Kidney glomerular epithelial cell (primary cell): ENCODE measurements at regions not wholly inside any gene's neighbourhood (a gene's known extent, or its start where the extent isn't known, plus 50 kb on each side); places are given as distances from the start of the nearest gene placed in this dataset.

ENCODE experiments used
- DNase-seq: peaks from one replicate; lab custom pipeline; 2025; lab: John Stamatoyannopoulos, UW

DNA sequence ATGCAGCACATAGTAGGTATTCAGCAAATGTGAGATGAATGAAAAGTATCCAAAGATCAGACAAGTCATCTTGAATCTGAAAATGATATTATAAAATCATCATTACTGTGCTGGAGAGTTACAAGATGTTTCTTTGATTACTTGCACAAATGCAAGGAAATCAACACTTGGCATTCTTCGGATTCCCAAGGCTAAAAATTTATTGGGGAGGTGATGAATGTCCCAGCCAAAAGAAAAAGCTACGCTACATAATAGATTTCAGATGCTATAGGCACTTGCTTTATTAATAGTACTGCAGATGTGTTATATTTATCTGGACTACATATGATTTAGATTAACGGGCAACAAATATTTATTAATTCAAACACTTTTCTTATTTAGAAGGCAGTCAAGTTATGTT, 286.7 kb upstream of the TENM3 start:
- DNase-seq = peak; percentile 52

- peak; percentile 93 for DNase-seq
Measured at GRCh38 chr4:181957088-181957487, 286.1 kb upstream of the TENM3 start.

DNA sequence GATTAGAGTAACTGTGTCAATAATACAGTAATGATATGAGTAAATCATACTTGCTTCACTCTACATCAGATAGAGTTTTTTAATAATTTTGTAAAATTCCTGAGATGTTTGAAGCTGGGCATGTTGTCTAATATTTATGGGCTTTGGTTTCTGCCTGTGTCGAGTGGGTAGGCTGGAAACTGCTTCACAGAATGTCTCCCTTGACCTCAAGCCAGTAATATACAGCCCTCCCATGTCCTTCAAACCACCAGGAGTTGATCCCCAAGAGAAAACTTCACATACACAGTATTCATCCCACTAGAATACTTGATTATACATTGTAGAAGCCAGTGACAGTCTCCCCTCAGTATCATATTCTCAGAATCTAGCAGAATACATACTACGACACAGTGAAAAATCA, 284.8 kb upstream of the TENM3 start:
- peak; percentile 41 for DNase-seq

GRCh38 chr4:181959121-181959520, 284.1 kb upstream of the TENM3 start:
- DNase-seq = peak; percentile 97

DNA sequence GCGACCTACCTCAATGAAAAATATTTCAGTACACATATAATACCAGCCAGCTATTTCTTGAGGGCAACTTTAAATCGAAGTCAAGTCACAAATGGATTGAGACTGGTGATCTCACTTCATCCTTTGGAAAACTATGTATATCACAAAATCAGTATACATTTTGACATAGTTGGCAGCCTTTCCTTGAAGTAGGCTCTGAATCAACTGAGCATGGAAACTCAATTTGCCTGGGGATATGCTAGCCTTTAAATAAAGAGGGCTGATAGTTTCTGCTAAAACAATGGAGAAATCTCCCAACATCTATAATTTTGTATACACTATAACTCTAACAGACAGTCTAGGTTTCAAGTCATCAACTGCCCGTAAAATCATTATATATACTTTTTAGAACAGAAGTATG, 282.8 kb upstream of the TENM3 start:
- DNase-seq = no peak

DNA sequence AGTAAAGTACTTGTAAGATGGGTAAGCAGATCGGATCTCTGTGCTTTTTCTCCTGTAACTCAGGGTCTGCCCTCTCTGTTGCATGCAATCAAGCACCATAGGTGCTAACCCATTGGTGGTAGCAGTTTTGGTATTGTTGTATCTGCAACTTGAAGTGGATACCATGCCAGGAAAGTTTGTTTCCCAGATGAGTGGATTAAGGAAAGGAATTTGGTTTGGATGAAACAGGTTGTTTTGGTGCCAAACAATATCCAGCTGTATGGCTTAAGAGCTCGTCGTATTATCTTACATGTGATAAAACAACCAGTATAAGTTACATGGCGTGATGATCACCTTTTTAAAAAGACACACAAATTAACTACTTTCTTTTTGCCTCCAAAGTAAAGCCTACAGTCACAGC, 280.9 kb upstream of the TENM3 start:
- no peak for DNase-seq

- no peak for DNase-seq
Measured at GRCh38 chr4:181964731-181965130, 278.5 kb upstream of the TENM3 start.

DNA sequence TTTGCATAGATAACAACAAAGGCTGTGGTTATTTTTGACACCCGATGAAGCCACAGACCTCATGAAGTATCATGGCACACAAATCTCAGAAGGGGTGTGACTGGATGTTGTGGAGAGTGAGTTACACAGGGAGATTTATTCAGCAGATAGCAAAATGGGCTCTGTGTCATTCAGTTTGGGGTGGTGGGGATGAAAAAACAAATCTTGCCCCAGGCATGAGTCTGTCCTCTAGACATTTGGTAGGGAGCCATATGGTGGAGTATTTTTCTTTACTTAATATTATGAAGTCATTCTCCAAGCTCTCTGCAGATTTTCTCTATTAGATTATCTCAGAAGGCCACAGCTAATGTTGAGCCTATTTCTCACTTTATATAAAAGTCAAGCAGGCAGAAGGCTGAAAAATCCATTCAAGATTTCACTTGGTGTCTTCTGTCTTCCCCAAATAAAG, 277.1 kb upstream of the TENM3 start:
- DNase-seq = no peak

- DNase-seq = no peak
Measured at GRCh38 chr4:181967401-181967800, 275.8 kb upstream of the TENM3 start.

GRCh38 chr4:181968371-181968770, 274.8 kb upstream of the TENM3 start:
- no peak for DNase-seq

DNA sequence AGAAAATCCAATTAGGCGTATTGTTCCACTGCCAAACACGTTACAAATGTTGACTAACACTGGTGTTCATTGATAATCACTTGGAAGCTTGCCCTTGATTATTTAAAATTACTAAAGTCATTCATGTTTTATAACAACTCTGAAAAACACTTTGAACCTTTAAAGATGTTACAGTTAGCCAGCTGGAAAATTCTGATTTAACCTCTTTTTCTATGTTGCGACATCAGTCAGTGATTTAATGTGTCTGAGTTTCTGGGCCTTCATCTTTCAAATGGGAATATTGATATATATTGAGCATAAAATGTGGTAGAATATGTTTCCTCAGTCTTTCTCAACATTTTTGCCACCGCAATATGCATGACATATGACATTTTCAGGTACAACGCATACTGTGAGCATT, 274.1 kb upstream of the TENM3 start:
- DNase-seq = no peak

- DNase-seq = no peak
Measured at GRCh38 chr4:181970366-181970765, 272.8 kb upstream of the TENM3 start.

GRCh38 chr4:181971411-181971810, 271.8 kb upstream of the TENM3 start:
- DNase-seq = peak; percentile 75

DNA sequence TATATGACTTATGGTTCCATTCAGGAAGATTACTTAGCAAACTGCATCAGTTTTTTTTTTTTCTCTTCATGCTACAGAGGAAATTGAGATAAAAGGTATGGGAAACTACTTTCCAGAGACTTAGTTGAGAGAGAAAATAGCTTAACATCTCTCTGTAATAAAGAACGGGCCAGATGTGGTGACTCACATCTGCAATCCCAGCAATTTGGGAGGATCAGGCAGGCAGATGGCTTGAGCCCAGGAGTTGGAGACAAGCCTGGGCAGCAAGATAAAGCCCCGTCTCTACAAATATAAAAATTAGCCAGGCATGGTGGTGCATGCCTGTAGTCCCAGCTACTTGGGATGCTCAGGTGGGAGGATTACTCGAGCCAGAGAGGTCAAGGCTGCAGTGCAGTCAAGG, 271.2 kb upstream of the TENM3 start:
- no peak for DNase-seq

DNA sequence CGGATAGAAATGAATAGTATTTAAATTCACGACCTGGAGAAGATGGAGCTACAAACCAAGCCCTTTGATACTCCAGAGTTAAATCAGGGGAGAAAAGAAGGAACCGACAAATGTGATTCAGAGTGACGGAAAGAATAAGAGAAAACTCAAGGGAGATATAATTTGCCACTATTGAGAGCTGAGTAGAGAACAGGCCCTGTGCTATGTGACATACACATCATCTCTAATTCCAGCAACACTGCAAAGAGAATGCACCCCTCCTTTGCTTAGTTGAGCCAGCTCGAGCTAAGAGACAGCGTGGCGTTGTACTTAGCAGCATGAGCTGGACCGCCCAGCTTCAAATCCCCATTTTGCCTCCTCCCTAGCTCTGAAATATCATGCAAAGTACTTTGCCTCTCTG, 266.4 kb upstream of the TENM3 start:
- DNase-seq = no peak

DNA sequence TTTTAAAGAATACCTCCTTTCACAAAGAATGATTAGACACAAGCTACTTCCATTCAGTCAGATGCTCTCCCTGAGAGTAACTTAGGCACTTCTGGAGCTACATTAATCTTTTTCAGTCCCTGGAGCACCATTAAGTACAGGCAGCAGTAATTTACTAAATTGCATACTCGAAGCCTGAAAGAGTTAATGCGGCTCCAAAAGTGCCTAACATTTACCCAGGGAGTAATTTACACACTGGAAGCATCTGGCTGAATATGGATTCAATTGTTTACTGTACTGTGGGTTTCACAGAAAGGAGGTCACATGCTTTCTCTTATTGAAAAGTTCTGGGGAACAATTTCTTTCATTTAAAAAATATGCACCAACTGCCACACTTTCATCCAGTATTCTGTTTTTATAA, 260.8 kb upstream of the TENM3 start:
- no peak for DNase-seq

GRCh38 chr4:181982856-181983255, 260.3 kb upstream of the TENM3 start:
- DNase-seq = no peak

GRCh38 chr4:181987392-181987791, 255.8 kb upstream of the TENM3 start:
- DNase-seq = no peak

GRCh38 chr4:181989071-181989470, 254.1 kb upstream of the TENM3 start:
- no peak for DNase-seq

- no peak for DNase-seq
Measured at GRCh38 chr4:181991369-181992108, 251.7 kb upstream of the TENM3 start.

- DNase-seq = no peak
Measured at GRCh38 chr4:181998398-181999295, 244.6 kb upstream of the TENM3 start.

- no peak for DNase-seq
Measured at GRCh38 chr4:182000077-182000476, 243.1 kb upstream of the TENM3 start.

GRCh38 chr4:182010876-182011275, 232.3 kb upstream of the TENM3 start:
- DNase-seq = no peak
